GM08714 (cell line): ENCODE measurements at regions not wholly inside any gene's neighbourhood (a gene's known extent, or its start where the extent isn't known, plus 50 kb on each side); places are given as distances from the start of the nearest gene placed in this dataset.

ENCODE experiments used
- H3K4me3 ChIP-seq: fragments of 200-500 bp; sonication (Bioruptor generic); 2 replicates; pipeline ENCODE4 v1.5.1; 2014; ENCODE audit warnings: mild to moderate bottlenecking, low read length, inconsistent platforms
- ZNF274 ChIP-seq: IDR thresholded peaks from 2 replicates; pipeline ENCODE4 v1.6.1; 2012; ENCODE audit warnings: mild to moderate bottlenecking, low read depth, low read length

- no peak overlapping the region for H3K4me3 ChIP-seq
- no peak for TF ChIP-seq ZNF274
Observed at GRCh38 chr11:19458721-19459120, 218.0 kb upstream of the E2F8 start.

- no peak for TF ChIP-seq ZNF274
Observed at GRCh38 chr11:19458231-19458630, 217.5 kb upstream of the E2F8 start.

GRCh38 chr11:19455731-19456130 lies 215.0 kb upstream of the E2F8 start:
- H3K4me3 ChIP-seq: no peak overlapping the region
- no peak for TF ChIP-seq ZNF274

More at GRCh38 chr11:19458231-19458630, 217.5 kb upstream of the E2F8 start:
- no peak overlapping the region for H3K4me3 ChIP-seq

- H3K4me3 ChIP-seq: no peak overlapping the region
- no peak for TF ChIP-seq ZNF274
Observed at GRCh38 chr11:19453651-19454257, 213.0 kb upstream of the E2F8 start.

- no peak overlapping the region for H3K4me3 ChIP-seq
- no peak for TF ChIP-seq ZNF274
Observed at GRCh38 chr11:19451609-19452008, 210.9 kb upstream of the E2F8 start.

GRCh38 chr11:19450282-19450681 lies 209.5 kb upstream of the E2F8 start:
- H3K4me3 ChIP-seq: no peak overlapping the region
- no peak for TF ChIP-seq ZNF274

- TF ChIP-seq ZNF274: no peak
- H3K4me3 ChIP-seq: no peak overlapping the region
Observed at GRCh38 chr11:19448651-19449050, 207.9 kb upstream of the E2F8 start.

GRCh38 chr11:19447150-19447566 lies 206.4 kb upstream of the E2F8 start:
- H3K4me3 ChIP-seq: no peak overlapping the region
- TF ChIP-seq ZNF274: no peak

GRCh38 chr11:19445771-19446170 lies 205.0 kb upstream of the E2F8 start:
- H3K4me3 ChIP-seq: no peak overlapping the region

GRCh38 chr11:19444231-19444630 lies 203.5 kb upstream of the E2F8 start:
- no peak overlapping the region for H3K4me3 ChIP-seq
- TF ChIP-seq ZNF274: no peak

More at GRCh38 chr11:19445771-19446170, 205.0 kb upstream of the E2F8 start:
- no peak for TF ChIP-seq ZNF274

- no peak for TF ChIP-seq ZNF274
- H3K4me3 ChIP-seq: no peak overlapping the region
Observed at GRCh38 chr11:19442554-19442910, 201.8 kb upstream of the E2F8 start.

GRCh38 chr11:19441752-19442553 lies 201.2 kb upstream of the E2F8 start:
- TF ChIP-seq ZNF274: no peak

GRCh38 chr11:19441288-19441687 lies 200.5 kb upstream of the E2F8 start:
- no peak for TF ChIP-seq ZNF274
- H3K4me3 ChIP-seq: no peak overlapping the region

More at GRCh38 chr11:19441752-19442553, 201.2 kb upstream of the E2F8 start:
- H3K4me3 ChIP-seq: no peak overlapping the region

GRCh38 chr11:19437760-19438159 lies 197.0 kb upstream of the E2F8 start:
- no peak overlapping the region for H3K4me3 ChIP-seq
- TF ChIP-seq ZNF274: no peak

GRCh38 chr11:19436932-19437331 lies 196.2 kb upstream of the E2F8 start:
- no peak for TF ChIP-seq ZNF274
- no peak overlapping the region for H3K4me3 ChIP-seq
